ENCODE measurements at regions not wholly inside any gene's neighbourhood (a gene's known extent, or its start where the extent isn't known, plus 50 kb on each side); places are given as distances from the start of the nearest gene placed in this dataset.

DNA sequence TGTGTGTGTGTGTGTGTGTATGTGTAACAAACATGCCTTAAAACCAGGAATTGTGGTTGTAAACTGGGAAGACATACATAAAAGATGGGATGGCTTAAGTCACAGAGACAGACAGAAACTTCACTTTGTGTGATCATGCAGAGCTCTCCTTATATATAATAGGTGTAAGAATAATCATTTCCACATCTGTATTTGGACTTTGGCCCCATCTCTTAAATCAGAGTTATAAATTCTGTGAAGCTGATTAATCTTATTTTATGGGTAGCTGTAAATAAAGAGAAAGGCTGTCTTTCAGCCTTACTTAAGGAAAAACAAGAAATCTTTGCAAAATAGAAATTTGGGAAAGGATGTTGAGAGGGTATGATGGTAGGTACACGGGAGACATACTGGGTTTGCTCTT, 174.6 kb upstream of the PITX2 start:
- no peaks in the 10 kb centered on the region for H3K27me3 Mint-ChIP-seq (ENCODE audit: low read depth)
- no peaks in the 10 kb centered on the region for H3K36me3 Mint-ChIP-seq
- H3K4me3 Mint-ChIP-seq, result no peak overlapping the region

DNA sequence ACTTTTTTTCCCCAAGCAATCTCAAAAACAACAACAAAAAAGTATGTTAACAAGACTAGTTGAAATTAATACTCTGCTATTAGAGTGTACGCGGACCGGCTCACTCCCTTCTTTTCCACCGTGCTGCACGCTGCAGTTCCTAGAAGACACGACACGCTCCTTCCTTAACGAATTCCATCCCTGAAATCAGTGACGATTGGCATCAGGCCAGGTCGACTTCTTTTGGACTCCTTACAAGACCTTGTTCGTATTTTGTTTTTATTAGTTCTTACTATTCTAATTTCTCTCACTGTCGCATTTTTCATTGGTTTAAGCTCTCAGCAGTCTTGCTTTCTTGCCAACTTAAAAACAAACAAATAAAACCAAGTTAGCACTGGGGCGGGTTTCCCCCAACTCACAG, 175.8 kb upstream of the PITX2 start:
- no peak for DNase-seq (ENCODE audit: low spot score in 2 of 2, unreplicated experiment in 2 of 2)
- H3K4me3 Mint-ChIP-seq, result no peak overlapping the region
- no peak overlapping the region for H3K27ac Mint-ChIP-seq
- no peaks in the 10 kb centered on the region for H3K27me3 Mint-ChIP-seq (ENCODE audit: low read depth)
- H3K4me1 Mint-ChIP-seq, result peaks cover 24% of the 10 kb centered on the region
- H3K9me3 Mint-ChIP-seq, result no peaks in the 10 kb centered on the region
- H3K36me3 Mint-ChIP-seq, result no peaks in the 10 kb centered on the region
- TF ChIP-seq, protein P1, sequence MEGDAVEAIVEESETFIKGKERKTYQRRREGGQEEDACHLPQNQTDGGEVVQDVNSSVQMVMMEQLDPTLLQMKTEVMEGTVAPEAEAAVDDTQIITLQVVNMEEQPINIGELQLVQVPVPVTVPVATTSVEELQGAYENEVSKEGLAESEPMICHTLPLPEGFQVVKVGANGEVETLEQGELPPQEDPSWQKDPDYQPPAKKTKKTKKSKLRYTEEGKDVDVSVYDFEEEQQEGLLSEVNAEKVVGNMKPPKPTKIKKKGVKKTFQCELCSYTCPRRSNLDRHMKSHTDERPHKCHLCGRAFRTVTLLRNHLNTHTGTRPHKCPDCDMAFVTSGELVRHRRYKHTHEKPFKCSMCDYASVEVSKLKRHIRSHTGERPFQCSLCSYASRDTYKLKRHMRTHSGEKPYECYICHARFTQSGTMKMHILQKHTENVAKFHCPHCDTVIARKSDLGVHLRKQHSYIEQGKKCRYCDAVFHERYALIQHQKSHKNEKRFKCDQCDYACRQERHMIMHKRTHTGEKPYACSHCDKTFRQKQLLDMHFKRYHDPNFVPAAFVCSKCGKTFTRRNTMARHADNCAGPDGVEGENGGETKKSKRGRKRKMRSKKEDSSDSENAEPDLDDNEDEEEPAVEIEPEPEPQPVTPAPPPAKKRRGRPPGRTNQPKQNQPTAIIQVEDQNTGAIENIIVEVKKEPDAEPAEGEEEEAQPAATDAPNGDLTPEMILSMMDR (IDR thresholded peaks at IDR 0.05; ENCODE audit: unreplicated experiment), result no peak

More for the DNA sequence above, 174.6 kb upstream of the PITX2 start:
- DNase-seq (ENCODE audit: low spot score in 2 of 2, unreplicated experiment in 2 of 2), result no peak
- Mint-ChIP-seq H3K9me3 (no peaks in the 10 kb centered on the region), H3K27ac (no peak overlapping the region), H3K4me1 (peaks cover 36% of the 10 kb centered on the region)
- TF ChIP-seq, protein P1 (IDR thresholded peaks at IDR 0.05; ENCODE audit: unreplicated experiment), result no peak

- H3K27me3 Mint-ChIP-seq (ENCODE audit: low read depth), result no peaks in the 10 kb centered on the region
- H3K9me3 Mint-ChIP-seq, result no peaks in the 10 kb centered on the region
- no peaks in the 10 kb centered on the region for H3K36me3 Mint-ChIP-seq
- peaks cover 19% of the 10 kb centered on the region for H3K4me1 Mint-ChIP-seq
- H3K27ac Mint-ChIP-seq, result no peak overlapping the region
- TF ChIP-seq, protein P1 (IDR thresholded peaks at IDR 0.05; ENCODE audit: unreplicated experiment), result no peak
- no peak for DNase-seq (ENCODE audit: low spot score in 2 of 2, unreplicated experiment in 2 of 2)
- H3K4me3 Mint-ChIP-seq, result no peak overlapping the region
These were observed 176.3 kb upstream of the PITX2 start for GRCh38 chr4:110799211-110799610.

- H3K4me3 Mint-ChIP-seq, result no peak overlapping the region
- DNase-seq (ENCODE audit: low spot score in 2 of 2, unreplicated experiment in 2 of 2), result no peak
- H3K27me3 Mint-ChIP-seq (ENCODE audit: low read depth), result no peaks in the 10 kb centered on the region
- no peaks in the 10 kb centered on the region for H3K36me3 Mint-ChIP-seq
- peaks cover 9% of the 10 kb centered on the region for H3K4me1 Mint-ChIP-seq
- TF ChIP-seq, protein P1 (IDR thresholded peaks at IDR 0.05; ENCODE audit: unreplicated experiment), result no peak
- no peaks in the 10 kb centered on the region for H3K9me3 Mint-ChIP-seq
- no peak overlapping the region for H3K27ac Mint-ChIP-seq
These were observed 178.7 kb upstream of the PITX2 start for GRCh38 chr4:110801591-110801990.

GRCh38 chr4:110808351-110808878, 185.5 kb upstream of the PITX2 start:
- no peak for DNase-seq (ENCODE audit: low spot score in 2 of 2, unreplicated experiment in 2 of 2)
- no peaks in the 10 kb centered on the region for H3K27me3 Mint-ChIP-seq (ENCODE audit: low read depth)
- H3K4me3 Mint-ChIP-seq, result no peak overlapping the region
- no peaks in the 10 kb centered on the region for H3K36me3 Mint-ChIP-seq
- no peak overlapping the region for H3K27ac Mint-ChIP-seq
- TF ChIP-seq, protein P1 (IDR thresholded peaks at IDR 0.05; ENCODE audit: unreplicated experiment), result no peak
- peaks cover 9% of the 10 kb centered on the region for H3K9me3 Mint-ChIP-seq
- peaks cover 6% of the 10 kb centered on the region for H3K4me1 Mint-ChIP-seq

DNA sequence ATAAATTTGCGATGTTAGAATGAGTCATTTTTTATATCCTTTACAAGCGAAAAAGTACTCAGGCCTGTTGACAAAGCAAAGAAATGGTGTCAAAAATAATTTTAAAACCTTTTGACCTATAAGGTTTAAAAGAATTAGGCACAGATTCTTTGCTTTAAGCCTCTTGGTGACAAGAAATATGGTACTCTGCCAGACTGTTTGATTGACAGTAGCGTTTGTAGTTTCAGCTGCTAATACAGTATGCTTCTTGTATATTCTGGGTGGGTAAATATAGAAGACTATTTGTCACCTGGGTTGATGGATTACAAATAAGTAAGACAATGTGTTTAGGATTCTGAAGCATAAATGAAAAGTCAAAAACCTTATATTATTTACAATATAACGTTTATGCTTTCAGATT, 193.1 kb upstream of the PITX2 start:
- no peak overlapping the region for H3K4me3 Mint-ChIP-seq
- H3K36me3 Mint-ChIP-seq, result no peaks in the 10 kb centered on the region
- TF ChIP-seq, protein P1 (IDR thresholded peaks at IDR 0.05; ENCODE audit: unreplicated experiment), result no peak
- no peak overlapping the region for H3K27ac Mint-ChIP-seq
- H3K27me3 Mint-ChIP-seq (ENCODE audit: low read depth), result no peaks in the 10 kb centered on the region
- peaks cover 26% of the 10 kb centered on the region for H3K4me1 Mint-ChIP-seq
- no peak for DNase-seq (ENCODE audit: low spot score in 2 of 2, unreplicated experiment in 2 of 2)
- no peaks in the 10 kb centered on the region for H3K9me3 Mint-ChIP-seq
